ENCODE measurements at regions not wholly inside any gene's neighbourhood (a gene's known extent, or its start where the extent isn't known, plus 50 kb on each side); places are given as distances from the start of the nearest gene placed in this dataset.

DNA sequence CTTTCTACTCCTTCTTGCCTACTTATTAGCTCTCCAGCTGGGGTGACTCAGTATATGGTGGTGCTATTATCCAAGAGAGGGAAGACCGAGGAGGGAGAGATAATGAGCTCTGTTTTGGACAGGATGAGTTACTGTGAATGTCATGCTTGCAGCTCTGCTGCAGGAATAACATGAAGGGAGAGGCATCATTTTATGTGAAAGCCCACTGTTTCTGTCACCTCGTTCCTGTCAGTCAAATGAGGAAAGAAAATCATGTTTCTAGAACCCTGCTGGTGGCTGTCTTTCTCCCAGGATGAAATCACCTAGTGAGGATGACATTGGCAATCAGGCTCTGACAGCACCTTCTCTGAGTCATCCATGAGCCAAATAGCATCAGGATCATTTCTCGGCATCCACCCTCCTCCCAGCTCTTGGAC, 1291.6 kb upstream of the AUTS2 start:
- no peak for DNase-seq (ENCODE audit: low read depth)

DNA sequence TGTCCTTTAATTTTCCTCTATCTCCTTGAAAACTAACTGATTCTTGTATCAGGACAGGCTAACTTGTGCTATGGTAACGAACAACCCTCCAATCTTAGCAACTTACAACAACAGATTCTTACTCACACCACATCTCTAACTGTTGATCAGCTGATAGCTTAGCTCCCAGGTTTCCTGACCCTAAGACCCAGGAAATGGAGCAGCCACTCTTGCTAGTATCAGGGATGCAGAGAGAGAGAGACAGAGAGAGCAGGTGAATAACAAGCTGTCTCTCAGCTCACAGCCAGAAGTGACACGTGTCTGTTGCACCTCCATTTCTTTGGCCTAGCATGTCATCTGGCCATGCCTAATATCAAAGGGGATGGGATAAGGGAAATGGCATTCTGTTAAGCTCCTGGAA, 1289.0 kb upstream of the AUTS2 start:
- no peak for DNase-seq (ENCODE audit: low read depth)

DNA sequence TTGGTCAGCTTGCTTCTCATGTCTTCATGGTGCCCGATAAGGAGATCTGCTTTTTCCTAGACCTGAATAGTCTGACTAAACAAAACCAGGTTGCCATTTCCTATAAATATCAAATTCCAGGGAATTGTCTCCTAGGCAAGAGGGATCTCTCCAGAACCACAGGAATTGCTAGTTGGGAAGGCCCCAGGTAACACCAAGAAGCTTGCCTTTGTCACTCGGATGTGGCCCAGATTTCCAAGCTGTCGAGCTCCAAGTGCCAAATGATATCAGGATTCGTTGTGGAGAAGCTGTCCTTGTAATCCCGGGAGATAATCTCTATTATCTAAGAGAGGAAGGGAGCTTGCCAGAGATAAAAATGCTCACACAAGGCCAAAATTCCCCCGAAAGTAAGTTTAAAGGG, 1288.5 kb upstream of the AUTS2 start:
- no peak for DNase-seq (ENCODE audit: low read depth)

DNA sequence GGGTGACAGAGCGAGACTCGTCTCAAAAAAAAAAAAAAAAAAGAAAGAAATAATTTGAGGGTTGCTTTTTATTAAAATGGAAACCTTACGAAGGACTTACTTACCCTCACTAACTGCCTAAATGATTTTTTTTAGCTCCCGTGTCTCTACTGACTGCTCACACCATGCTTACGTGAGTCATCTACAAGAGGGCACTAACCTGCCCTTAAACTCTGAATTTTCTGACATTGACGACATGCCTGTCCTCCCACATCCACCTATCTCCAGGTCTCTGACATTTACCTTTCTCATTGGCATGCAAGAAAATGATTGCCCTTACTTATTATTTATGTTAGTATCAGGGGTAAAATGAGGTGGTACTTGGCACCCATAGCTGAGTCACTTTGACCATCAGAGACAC, 1286.3 kb upstream of the AUTS2 start:
- no peak for DNase-seq (ENCODE audit: low read depth)

DNA sequence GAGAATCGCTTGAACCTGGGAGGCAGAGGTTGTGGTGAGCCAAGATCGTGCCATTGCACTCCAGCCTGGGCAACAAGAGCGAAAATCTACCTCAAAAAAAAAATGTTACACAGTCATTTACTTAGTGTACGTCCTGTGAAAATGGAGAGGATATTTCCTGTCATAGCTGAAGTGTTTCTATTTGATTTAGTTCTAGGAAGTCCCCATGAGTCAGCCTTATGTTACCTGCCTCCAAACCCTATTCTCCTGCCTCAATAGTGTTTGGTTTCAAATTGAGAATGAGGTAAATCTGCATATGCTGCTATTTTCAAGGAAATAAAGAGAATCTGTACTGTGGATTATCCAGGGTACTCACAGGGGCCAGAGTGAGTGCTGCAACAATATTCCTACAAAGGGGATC, 1284.5 kb upstream of the AUTS2 start:
- no peak for DNase-seq (ENCODE audit: low read depth)

DNA sequence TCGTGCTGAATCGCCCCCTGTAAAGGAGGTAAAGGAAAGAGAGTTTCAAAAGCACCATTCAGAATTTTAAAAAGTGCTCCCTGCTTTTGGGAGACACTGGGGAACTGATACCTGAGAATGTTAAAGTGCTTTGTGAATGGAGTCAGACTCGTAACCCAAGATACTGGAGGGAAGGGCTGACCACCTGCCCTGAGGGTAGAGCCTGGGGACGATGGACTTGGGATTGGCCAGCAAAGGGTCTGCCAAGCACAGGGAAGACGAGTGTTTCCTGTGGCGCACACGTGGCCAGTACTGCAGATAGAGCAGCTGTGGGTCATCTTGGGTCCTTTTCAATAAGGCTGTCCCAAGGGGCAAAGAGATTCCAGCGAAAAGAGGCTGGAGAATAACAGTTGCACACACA, 1284.1 kb upstream of the AUTS2 start:
- no peak for DNase-seq (ENCODE audit: low read depth)

DNA sequence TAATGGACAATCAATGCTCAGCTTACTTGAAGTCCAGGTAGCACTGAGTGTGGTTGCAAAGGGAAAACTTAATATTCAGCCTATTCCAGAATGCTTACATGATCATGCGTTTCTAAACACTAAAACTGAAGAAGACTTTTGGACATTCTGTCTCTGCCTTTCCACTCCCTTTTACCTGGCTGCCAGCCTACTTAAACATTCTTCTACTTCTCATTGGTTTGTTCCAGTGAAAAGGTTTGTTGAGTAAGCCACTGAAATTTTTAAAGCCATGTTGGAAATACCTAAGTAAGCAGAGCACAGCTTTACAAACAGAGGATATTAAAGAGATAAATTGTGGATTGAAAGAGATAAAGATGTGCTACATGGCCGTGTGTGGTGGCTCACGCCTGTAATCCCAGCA, 1280.8 kb upstream of the AUTS2 start:
- no peak for DNase-seq (ENCODE audit: low read depth)

DNA sequence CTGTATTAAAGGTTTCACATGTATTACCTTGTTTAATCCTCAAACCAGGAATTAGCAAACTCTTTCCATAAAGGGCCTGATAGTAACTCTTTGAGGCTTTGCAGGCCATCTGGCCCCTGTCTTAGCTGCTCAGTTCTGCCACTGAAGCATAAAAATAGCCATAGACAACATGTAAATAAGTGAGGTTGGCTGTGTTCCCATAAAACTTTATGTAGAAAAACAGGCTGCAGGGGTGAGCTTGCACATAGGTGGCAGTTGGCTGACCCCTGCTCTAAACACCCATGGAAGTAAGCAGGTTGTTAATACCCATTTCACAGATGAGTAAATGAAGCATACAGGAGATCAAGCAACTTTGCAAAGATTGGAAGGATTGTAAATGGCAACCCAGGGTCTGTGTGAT, 1279.2 kb upstream of the AUTS2 start:
- DNase-seq (ENCODE audit: low read depth): no peak

DNA sequence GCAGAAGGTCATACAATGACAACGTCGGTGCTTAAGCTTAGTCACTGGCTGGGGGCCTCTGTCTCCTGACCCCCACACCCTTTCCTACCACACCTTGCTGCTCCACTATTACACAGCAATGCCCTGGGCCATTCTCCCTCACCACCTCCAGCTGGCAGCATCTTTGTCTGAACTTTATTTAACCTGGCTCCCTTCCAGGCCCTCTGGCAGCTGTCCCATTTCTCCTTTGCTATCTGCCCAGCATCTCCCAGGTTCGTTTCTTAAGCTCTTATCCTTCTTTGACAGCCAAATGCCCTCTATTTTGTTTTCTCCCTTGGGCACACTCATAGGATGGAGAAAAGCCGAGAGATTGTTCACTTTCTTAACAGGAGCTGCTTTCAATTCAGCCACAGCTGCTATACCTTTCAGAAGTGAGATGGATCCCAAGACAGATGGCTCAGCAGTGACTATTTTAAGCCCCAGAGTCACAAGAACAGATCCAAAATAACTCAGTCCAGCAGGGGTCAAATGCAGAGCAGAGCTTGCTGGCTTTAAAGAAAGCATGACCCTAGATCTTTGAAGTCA, 1277.1 kb upstream of the AUTS2 start:
- DNase-seq (ENCODE audit: low read depth): no peak

DNA sequence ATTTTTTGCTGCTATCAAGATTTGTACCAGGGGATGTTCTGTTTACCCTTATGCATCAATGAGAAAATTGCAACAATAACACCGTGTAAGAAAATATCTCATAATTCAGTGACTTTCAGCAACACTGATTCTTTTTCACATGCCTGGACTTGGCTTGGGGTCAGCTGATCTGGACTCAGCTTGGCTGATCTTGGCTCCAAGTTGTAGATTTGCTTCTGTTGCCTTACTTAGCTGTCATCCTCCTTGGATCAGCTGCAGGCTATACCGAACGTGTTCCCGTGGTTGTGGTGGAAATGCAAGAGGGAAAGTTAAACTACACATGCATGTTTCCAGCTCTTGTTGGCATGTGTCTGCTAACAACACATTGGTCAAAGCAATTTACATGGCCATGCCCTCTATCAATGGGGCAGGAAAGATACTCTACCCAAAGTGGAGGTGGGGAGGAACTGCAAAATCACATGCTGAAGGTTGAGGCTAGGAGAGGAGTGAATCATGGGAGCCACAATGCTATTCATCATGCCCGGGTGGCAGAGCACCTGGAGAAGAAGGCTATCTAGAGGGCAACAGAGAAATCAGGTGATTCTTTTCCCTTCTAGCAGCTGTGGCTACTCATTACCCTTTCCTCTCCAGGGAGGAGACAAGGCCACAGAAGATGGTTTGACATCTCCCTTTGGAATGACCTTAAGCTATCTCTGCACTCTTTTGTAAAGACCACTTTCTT, 1276.3 kb upstream of the AUTS2 start:
- no peak for DNase-seq (ENCODE audit: low read depth)

DNA sequence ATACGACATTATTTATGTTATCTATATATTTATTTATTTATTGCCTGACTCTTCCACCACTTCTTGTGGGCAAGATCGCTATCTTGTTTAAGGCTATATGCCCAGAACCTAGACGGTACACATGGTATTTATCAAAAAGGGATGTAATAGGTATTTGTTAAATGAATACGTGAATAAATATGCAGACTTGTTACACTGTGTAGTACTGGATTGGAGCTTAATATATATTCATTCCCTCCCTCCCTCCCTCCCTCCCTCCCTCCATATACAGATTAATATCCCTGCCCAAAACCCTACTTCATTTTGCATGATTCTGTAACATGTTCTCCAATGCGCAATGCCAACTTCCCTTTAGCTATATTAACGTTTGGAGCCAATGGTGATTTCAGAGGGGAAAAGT, 1273.7 kb upstream of the AUTS2 start:
- no peak for DNase-seq (ENCODE audit: low read depth)

DNA sequence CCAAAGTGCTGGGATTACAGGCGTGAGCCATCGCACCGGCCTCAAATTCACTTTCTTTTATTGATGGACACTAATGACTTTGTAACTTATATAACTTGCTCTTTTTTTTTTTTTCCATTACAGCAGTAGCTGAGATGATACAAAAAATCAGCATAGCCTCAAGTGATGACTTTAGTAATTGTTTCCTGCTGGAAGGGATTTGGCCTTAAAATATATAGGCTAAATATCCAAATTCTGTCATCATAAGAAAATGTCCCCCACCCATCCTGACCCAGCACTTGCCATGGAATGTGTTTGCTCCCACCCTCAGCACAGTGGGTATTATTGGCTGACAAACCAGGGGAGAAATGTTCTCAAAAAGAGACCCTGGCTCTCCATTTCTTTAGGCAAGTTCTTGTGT, 1264.1 kb upstream of the AUTS2 start:
- no peak for DNase-seq (ENCODE audit: low read depth)

DNA sequence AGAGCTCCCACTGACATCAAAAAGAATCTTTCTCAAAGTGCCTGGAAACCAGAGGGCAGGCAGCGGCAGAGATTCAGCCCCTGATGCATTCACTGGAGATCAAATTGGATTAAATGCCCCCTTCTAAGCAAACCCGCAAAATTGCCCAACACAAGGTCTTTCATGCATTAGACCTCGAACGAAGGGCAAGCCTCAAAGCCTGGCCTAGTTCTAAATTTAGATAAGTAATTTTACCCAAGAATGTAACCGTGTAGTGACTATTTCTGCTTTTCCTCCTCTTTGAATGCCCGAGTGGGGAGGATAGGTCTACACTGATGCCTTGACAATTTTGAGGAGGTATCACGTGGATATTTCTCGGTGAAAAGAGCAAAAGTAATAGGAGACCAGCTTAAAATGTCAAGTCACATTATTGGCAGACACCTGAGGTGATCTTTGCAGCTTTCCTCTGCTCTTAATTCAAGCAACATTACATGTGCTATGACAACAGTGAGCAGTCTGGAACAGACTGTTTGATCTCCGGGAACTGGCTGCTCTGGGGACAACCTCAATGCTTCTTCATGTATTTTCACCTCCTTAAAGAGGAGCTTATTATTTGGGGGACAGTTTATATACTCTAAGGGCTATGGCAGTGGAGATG, 1263.5 kb upstream of the AUTS2 start:
- no peak for DNase-seq (ENCODE audit: low read depth)

DNA sequence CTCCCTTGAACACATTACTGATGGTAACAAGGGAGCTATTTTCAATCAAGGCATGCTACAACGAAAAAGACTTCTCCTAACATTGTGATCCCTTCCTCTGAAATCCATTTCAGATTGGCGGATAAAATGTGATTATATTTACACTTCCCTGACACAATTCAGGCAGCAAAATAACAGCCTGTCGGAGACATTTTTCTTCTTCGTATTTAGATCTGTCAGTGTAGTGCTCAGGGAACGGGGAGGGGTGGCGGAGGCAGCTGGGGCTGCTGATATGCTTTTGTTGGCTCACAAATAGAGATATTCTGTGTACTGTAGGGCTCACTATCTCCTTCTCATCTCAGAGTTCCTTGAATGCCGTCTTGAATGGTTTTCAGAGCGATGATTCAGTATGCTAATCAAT, 1261.7 kb upstream of the AUTS2 start:
- DNase-seq (ENCODE audit: low read depth): no peak

DNA sequence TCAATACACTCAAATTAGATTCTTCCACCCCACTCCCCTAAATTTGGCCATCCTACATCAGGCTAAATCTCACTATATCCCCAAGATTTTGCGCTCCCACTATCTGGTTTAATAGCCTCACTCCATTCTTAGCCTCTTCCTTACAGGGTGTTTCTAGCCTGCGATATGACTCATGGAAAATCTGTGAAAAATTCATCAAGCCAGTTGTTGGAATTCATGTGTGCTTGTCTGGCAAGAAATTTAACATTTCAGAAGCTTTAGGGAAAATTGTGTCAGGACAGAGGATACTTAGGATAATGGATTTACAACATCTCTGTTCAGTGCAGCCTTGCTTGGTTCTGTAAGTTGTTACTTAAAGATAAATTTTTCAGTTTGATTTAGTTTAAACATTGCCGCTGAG, 1249.9 kb upstream of the AUTS2 start:
- no peak for DNase-seq (ENCODE audit: low read depth)

DNA sequence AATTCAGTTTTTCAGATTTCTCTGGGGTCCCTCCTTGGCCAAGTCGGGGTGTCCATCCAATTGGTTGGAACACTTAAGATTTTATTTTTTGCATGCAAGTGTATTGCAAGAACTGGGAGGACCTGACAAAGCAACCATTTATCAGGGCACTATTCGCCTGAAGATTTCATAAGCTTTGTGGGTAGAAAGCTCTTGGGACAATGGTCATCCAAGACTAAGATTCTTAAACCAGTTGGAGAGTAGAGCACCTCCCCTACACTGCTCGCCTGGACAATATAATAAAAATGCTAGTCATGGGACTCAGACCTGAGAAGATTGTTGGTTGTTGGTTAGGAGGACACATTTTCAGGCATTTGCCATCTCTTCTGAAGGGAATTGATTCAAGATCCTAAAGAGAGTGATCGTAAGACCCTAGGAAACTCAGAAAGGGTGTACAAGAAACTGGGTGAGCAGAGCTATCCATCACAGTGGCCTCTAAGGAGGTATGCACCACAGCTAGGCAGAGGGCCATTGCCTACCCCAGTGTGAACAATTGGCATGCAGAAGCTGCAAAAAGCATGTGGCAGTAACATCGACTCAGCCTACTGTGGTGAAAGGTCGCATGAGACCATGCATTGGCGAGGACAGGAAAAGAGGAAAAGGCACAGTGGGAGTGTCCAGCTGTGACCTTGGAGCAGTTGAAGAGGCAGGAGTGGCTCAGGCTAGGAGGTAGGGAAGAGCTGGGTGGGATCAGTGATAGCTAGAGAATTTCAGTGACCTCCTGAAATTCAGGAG, 1235.3 kb upstream of the AUTS2 start:
- no peak for DNase-seq (ENCODE audit: low read depth)

DNA sequence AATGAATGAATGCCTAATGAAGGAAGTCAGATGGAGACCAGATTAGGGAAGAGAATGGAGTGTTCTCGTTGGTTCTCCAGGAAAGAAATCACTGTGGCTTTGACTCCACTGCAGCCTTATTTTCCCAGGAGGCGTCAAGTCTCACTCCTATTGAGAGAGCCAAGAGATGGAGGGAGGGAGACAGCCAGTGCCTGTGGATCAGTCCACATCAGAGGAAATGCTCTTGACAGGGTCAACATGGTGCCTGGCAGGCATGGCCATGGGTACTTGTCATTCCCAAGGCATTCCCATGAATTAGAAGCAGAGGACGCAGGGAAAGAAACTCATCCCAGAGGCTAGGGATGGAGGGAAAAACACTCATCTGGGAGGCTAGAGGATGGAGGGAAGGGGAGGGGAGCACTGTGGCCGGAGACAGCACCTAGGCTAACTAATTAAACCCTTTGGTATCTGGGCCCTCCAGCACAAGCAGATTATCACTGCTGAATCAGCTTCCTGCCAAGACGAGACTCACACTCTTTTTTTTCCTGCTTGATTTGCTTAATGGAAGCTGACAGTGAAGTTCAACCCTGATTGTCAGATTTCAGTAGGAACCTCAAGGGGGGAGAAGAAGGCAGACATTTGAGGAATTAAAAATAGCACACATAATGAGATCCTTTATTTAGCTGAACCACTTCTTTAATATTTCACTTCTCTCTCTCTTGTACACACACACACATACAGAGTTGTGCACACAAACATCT, 1233.2 kb upstream of the AUTS2 start:
- no peak for DNase-seq (ENCODE audit: low read depth)

DNA sequence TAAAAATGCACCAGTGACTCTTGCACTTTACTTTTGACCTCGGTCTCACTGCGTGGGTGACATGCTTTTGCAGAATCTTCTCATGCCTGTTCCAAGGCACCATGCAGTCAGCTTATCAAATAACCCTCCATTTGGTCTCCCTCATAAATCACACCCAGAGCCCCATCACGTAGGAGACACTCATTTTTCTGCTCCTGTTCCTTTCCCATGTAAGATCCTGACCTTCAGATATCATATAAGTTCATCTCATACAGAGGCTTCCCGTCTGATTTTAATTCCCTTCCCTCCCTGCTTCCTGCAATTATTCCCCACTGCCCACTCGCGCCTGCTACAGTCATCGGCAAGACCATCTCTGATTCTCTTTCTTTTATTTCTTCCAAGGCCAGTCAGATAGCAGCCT, 1226.3 kb upstream of the AUTS2 start:
- no peak for DNase-seq (ENCODE audit: low read depth)

DNA sequence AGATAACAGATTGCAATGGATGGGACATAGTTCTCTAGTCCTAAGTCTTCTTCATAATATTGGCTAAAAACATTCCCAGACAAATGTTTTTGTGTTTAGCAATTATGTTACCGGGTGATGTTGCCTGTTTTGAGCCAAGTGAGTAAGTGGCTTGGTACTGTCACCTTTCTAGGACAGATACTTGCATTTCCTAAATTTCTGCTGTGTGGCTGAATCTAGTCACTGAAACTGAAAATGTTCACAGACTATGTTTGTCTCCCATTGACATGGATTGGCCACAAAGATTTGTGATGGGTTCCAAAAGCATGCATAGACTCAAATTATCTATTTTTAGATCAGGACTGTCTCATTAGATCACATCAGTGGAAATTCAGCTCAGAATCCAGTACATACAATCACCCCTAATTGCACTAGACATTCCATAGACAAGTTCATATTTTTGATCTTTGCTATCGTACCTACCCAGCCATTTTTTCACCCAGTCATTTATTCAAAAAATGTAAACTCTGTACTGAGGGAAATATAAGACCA, 1222.1 kb upstream of the AUTS2 start:
- no peak for DNase-seq (ENCODE audit: low read depth)

DNA sequence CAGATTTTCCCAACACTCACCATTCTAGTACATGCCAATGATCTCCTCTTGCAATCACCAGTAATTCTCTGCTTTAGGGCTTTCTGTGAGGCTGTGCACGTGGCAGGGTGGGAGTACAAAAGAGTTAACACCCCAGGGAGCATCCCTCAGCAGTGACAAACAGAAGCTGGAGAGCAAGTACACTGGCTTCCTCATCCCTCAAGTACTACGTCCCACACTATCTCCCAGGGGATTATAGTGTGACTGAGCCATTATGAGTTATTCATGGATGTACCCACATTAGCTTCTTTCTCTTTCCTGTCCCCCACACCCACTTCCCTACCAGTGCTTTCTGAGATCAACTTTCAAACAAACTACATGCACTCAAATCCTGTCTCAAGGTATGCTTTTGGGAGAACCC, 1216.5 kb upstream of the AUTS2 start:
- DNase-seq (ENCODE audit: low read depth): no peak

DNA sequence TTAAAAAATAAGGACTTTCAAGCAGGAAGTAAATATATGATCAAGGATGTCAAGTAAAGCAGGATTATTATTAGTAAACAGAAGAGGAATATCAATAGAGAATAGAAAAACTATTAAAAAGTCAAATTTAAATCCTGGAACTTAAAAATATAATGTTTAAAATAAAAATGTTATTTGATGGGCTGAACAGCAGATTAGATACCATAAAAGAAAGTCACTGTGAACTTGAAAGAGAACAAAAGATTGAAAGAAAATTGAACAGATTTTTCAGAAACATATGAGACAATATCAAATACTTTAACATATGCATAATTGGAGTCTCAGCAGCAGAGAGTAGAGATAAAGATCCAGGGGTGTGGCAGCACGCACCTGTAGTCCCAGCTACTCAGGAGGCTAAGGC, 1213.7 kb upstream of the AUTS2 start:
- DNase-seq (ENCODE audit: low read depth): no peak

DNA sequence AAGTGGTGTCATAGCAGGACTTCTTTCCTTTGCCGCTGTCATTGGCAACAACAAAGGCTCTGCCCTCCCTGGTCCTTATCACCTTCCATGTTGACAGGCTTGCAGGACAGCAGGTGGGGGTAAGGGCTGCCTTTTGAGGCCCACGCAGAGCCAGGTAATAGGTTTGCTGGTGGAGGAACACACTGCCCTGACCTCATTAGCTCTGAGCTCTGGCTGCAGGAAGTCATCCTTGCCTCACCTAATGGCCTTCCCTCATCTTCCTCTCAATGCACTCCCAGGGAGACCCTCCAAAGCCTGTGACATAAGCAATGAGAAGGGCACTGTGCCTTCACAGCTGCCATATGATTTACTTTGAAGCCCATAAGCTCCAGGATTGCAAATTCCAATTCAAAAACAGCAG, 1205.2 kb upstream of the AUTS2 start:
- DNase-seq (ENCODE audit: low read depth): no peak
